Suppressor macrophage (primary cell): ENCODE measurements at regions not wholly inside any gene's neighbourhood (a gene's known extent, or its start where the extent isn't known, plus 50 kb on each side); places are given as distances from the start of the nearest gene placed in this dataset.

Experiments
- DNase-seq, 4 experiments: peaks; one replicate each; pipeline ENCODE4 v3.0.0-alpha.2; 2020 to 2022

DNA sequence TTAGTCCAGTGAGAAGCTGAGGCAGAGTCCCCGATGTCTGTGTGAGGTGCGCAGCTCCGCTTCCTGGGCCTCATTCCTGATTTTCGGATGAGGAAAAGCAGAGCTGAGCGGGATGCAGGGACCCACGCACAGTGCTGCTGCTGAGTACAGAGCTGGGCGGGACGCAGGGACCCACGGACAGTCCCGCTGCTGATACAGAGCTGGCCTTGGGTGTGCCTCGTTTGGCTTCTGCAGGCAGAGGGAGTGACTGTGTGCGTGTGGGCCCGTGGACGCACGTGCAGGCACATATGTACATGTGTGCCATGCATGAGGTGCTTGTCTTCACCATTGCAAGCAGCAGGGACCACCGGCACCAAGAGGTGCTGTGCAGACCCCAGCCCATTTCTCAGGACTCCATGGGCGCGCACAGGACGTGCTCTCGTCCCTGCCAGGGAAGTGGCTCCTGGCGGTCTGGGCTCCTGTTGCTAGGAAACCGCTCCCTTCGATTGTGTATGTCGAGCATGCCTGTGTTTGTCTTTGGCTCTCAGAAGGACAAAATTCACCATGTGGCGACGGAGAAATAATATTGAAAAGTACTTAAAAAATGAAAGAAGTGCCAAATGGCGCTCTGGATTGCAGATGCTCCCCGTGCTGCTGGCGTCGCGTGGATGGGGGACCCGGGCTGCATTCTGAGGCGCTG lies 303.8 kb upstream of the MKI67 start:
- DNase-seq: no peak

DNA sequence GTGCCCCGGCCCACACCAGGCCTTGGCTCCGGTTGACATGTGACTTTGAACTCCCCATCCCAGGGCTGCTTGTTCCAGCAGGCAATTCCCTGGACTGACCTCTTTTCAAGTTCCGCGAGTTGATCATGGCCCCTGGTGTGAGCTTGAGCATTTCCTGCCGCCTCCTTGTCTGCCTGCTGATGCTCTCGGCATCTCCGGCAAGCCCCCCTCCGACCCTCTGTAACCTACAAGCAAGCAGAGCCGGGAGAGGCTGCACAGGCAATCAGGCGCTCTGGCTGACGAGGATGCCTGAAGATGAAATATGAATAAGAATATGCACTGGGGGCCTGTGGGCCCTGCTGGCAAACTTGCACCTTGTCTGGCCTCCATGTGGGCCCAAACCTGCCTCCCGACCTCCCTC lies 304.9 kb upstream of the MKI67 start:
- DNase-seq: no peak

GRCh38 chr10:128431506-128431905 lies 305.3 kb upstream of the MKI67 start:
- DNase-seq: no peak

DNA sequence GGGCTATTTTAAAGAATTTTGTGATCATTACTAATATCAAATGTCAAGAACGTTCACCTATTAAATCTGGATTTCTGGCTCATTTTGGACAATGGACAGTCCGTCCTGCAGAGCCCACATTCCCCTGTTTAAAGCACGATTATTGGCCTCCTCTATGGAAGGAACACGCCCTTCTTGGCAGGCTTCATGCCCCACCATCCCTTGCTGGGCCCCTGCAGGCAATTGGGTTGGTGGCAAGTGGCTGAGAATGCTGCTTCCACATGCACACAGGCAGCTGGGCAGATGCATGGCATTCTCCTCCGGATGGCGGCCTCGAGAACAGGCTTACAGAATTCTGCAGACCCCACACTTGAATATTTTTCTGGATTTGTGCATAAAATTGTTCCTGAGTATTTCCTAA lies 305.8 kb upstream of the MKI67 start:
- DNase-seq: no peak

DNA sequence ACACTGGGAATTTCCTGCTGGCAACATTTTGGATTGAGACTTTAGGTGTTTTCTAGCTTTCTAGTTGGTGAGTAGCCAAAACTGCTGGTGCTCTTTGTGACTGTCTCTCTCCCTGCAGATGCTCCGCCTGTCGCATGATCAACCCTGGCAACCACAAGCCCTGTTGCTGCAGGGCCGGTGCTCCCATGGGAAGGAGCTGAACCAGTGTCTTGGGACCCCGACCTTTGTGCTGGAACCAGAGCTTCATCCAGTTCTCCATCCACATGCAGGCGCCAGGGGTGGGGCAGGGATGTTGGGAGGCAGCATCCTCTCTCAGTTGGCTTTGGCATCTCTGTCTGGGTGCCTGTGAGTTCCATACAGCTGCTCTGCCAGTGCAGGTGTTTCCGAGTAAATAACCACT lies 306.2 kb upstream of the MKI67 start:
- no peak for DNase-seq

DNA sequence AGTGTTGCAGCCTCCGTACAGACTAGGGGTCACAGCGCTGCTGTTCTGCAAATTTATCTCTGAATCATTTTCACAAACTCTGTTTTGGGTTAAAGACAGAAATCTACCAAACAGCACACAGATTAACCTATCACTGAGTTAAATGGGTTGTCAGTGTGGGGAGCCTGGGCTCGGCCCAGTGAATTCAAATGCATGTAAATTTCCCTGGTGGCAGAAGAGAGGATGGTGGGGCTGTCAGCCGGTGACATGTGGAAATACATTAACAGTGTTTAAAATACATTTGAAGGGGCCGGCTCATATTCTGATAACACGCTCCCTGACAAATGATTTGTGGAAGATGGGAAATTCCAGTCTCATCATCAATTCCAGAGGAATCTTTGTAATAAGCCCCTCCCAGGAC lies 309.6 kb upstream of the MKI67 start:
- DNase-seq: no peak

- DNase-seq: no peak
Measured at GRCh38 chr10:128437786-128438345, 311.6 kb upstream of the MKI67 start.

DNA sequence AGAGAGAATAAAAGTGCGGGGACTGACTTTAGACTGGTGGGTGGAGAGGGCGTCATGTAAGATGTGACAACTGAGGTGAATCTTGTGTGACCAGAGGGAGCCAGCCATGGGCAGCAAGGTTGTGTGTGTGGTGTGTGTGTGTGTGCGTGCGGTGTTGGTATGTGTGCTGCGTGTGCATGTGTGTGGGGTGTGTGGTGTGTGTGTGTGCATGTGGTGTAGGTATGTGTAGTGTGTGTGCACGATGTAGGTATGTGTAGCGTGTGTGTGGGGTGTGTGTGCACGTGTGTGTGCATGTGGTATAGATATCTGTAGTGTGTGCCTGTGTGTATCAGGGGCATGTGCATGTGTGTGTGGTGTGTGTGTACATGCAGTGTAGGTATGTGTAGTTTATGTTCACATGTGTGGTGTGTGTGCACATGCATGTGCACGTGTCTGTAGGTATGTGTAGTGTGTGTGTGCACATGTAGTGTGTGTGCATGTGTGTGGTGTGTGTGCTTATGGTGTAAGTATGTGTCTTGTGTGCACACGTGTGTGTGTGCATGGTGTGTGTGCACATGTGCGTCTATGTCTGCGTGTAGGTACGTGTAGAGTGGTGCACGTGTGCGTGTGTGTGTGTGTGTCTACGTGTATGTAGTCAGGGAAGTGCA lies 312.3 kb upstream of the MKI67 start:
- DNase-seq: no peak

- DNase-seq: no peak
Measured at GRCh38 chr10:128440513-128441160, 314.4 kb upstream of the MKI67 start.

DNA sequence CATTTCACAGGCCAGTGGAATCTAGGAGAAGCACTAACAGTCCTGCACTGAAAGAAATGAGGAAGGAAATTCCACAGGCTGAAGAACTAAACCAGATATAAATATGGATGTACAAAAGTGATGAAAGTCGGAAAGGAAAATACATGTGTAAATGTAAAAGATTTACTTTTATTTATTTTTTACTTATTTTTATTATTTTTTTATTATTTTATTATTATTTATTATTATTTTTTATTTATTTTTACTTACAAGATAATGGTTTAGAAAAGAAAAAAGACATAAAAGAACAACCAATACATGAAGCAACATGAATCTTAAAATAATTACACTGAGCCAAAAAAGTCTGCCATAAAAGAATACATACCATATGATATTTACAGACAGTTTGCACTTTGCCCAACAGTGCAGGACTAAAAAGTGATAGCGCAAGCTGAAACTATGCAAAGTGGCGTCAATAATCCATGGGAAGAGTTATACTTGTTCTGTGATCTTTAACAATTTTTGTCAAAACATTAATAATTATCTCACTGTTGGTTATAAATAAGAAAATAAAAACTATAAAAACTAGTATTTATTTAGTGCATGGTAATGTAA lies 317.8 kb upstream of the MKI67 start:
- no peak for DNase-seq

- DNase-seq: peak in 1 of 4 experiments; percentile 2
Measured at GRCh38 chr10:128448796-128449195, 322.6 kb upstream of the MKI67 start.

DNA sequence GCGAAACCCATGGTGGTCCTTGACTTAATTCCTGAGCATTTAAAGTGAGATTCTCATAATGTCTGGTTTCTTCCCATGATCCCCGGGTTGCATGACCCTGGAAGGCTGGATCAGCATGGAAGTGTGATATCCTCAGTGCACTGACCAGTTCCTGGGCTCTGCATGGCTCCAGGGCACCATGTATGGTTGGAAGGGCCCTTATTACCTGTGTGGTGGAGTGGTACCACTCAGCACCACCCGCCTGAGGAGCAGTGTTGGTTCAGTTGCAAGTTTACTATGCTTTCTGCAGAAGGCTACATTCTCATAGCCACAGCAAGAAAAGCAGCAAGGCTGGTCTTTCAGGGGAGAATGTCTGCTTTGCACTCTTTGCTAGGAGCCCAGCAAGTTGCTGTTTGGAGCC lies 325.7 kb upstream of the MKI67 start:
- DNase-seq: no peak

- no peak for DNase-seq
Measured at GRCh38 chr10:128456271-128456670, 330.0 kb upstream of the MKI67 start.

- no peak for DNase-seq
Measured at GRCh38 chr10:128457136-128457535, 330.9 kb upstream of the MKI67 start.

GRCh38 chr10:128461991-128462390 lies 335.8 kb upstream of the MKI67 start:
- no peak for DNase-seq

GRCh38 chr10:128462844-128463243 lies 336.6 kb upstream of the MKI67 start:
- no peak for DNase-seq

- peak; percentile 7 to 54 (median 28) for DNase-seq
Measured at GRCh38 chr10:128463991-128464760, 338.0 kb upstream of the MKI67 start.

GRCh38 chr10:128465697-128466096 lies 339.5 kb upstream of the MKI67 start:
- no peak for DNase-seq

- DNase-seq: no peak
Measured at GRCh38 chr10:128466831-128467371, 340.7 kb upstream of the MKI67 start.

DNA sequence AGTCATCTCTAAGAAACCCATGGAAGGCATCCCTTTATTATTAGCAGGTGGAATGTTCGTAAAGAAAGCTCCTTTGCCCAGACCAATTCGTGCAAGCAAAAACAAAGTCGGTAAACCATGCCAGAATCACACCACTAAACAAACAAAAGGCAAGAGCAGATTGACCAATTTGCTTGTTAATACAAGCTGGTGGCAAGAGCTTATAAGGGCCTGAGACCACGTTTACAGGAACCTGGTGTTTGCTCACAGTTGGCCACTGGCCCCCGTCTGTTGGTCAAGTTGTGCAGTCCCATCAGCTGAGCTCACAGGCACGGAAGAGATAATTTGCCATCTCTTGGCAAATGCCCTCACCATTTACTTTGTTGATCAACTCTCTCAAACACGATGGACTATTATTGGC lies 342.2 kb upstream of the MKI67 start:
- DNase-seq: no peak

DNA sequence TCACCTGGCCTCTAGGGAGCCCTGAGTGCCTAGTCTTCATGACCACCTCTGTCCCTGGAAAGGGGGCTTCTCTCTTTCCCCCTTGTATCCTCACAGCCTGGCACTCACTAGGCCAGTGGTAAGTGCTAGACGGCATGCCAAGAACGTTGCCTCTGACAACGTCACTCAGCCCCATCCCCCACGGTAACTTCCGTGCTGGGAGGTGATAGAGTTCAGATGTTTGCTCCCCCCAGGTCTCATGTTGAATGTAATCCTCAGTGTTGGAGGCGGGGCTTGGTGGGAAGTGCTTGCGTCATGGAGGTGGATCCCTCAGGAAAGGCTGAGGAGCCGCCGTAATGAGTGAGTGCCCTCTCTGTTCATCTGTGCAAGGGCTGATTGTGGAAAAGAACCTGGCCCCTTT lies 343.3 kb upstream of the MKI67 start:
- DNase-seq: no peak

DNA sequence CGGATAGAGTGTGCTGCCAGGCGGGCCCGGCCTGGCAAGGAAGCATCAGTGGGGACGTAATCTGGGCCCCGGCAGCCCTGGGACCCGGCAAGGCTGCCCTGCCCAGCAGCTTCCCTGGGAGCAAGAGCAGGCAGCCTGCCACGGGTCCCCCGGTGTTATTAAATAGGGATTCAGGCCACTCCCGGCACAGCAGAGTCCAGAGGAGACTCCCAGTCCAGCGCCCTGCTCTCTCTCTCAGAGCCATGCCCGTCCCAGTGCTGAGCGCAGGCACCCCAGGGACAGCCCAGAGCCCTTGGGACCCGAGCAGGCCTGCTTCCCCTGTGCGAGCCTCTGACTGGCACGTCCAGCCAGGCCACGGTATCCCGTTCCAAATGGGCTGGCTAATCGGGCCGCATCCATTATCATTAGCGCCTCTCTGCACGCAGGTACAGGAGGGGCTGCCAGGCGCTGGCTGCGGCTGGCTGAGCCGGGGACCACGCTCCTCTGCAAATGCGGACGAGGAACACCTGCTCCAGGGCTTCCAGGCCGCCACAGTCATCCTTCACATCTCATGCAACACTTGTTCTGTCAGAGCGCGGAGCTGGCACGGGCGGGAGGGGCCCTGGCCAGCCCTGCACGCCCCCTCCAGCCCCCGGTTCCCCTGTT lies 344.2 kb upstream of the MKI67 start:
- DNase-seq: no peak
